ENCODE measurements at regions not wholly inside any gene's neighbourhood (a gene's known extent, or its start where the extent isn't known, plus 50 kb on each side); places are given as distances from the start of the nearest gene placed in this dataset.

GRCh38 chr9:582775-583174 lies 258.7 kb upstream of the DMRT1 start:
- Histone ChIP-seq H2AFZ (ENCODE audit: low read depth) (no peak overlapping the region), H3K4me2 (no peak overlapping the region), H3K9ac (no peak overlapping the region), H4K20me1 (ENCODE audit: insufficient read depth) (no peaks in the 10 kb centered on the region), H3K36me3 (replicated peaks in 1 of 2; ENCODE audit: control insufficient read depth in 1 of 2, insufficient read depth in 2 of 2, low read length in 1 of 2) (no peaks in the 10 kb centered on the region), H3K9me3 (no peaks in the 10 kb centered on the region), H3K4me1 (ENCODE audit: control insufficient read depth in 1 of 2, insufficient read depth in 2 of 2, low read depth in 1 of 2, low read length in 1 of 2) (no peaks in the 10 kb centered on the region), H3K79me2 (ENCODE audit: insufficient read depth) (no peaks in the 10 kb centered on the region), H3K27me3 (ENCODE audit: insufficient read depth) (peaks cover 9% of the 10 kb centered on the region; the same call in 1 of the 2 replicates), H3F3A (replicated peaks; ENCODE audit: insufficient read depth) (no peaks in the 10 kb centered on the region), H3K27ac (ENCODE audit: low read depth in 2 of 2, low read length in 1 of 2) (no peak overlapping the region), H3K4me3 (ENCODE audit: low read depth in 2 of 2, low read length in 1 of 2) (no peak overlapping the region), H3K9me2 (no peaks in the 10 kb centered on the region)
- TF ChIP-seq MXI1 (IDR thresholded peaks at IDR 0.05; ENCODE audit: low read depth, low read length), result no peak
- no peak for TF ChIP-seq NFIC (IDR thresholded peaks at IDR 0.05; ENCODE audit: borderline replicate concordance)
- no peak for TF ChIP-seq RCOR1 (IDR thresholded peaks at IDR 0.05; ENCODE audit: low read length)
- TF ChIP-seq GATA2 (CRISPR knock-in tag; IDR thresholded peaks at IDR 0.05), result no peak
- TF ChIP-seq TAF1 (IDR thresholded peaks at IDR 0.05; ENCODE audit: borderline replicate concordance, low read depth, low read length), result no peak
- TF ChIP-seq JUND (IDR thresholded peaks at IDR 0.05), result no peak
- TF ChIP-seq EZH2phosphoT487 (IDR thresholded peaks at IDR 0.05; ENCODE audit: borderline replicate concordance, low read depth), result no peak
- no peak for DNase-seq
- CTCF ChIA-PET, result no interaction called here
- 30% methylated on average over 3 of the region's 3 CpGs for WGBS (ENCODE audit: low lambda C conversion rate)
- POLR2A ChIA-PET, result no interaction called here

DNA sequence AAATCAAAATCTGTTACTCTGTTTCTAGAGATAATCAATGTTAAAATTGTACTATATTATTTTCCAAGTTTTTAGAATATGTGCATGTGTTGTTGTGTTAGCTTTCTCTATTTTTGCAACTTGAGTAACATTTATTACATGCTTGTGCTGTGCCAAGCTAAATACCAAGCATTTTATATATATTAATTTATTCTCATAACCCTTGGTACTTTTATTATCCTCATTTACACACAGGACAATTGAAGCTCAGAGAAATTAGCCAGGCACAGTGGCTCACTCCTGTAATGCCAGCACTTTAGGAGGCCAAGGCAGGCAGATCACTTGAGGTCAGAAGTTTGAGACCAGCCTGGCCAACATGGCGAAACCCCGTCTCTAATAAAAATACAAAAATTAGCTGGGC lies 254.0 kb upstream of the DMRT1 start:
- POLR2A ChIA-PET, result no interaction called here
- Histone ChIP-seq H3K9me2 (no peaks in the 10 kb centered on the region), H3K4me2 (no peak overlapping the region), H3F3A (replicated peaks; ENCODE audit: insufficient read depth) (no peaks in the 10 kb centered on the region), H3K9me3 (no peaks in the 10 kb centered on the region), H3K4me1 (ENCODE audit: control insufficient read depth in 1 of 2, insufficient read depth in 2 of 2, low read depth in 1 of 2, low read length in 1 of 2) (no peaks in the 10 kb centered on the region), H3K9ac (no peak overlapping the region), H3K27me3 (ENCODE audit: insufficient read depth) (peaks cover 9% of the 10 kb centered on the region; the same call in 1 of the 2 replicates), H3K36me3 (replicated peaks in 1 of 2; ENCODE audit: control insufficient read depth in 1 of 2, insufficient read depth in 2 of 2, low read length in 1 of 2) (no peaks in the 10 kb centered on the region), H4K20me1 (ENCODE audit: insufficient read depth) (no peaks in the 10 kb centered on the region), H3K79me2 (ENCODE audit: insufficient read depth) (no peaks in the 10 kb centered on the region), H3K4me3 (ENCODE audit: low read depth in 2 of 2, low read length in 1 of 2) (no peak overlapping the region), H3K27ac (ENCODE audit: low read depth in 2 of 2, low read length in 1 of 2) (no peak overlapping the region), H2AFZ (ENCODE audit: low read depth) (no peak overlapping the region)
- TF ChIP-seq TCF12 (IDR thresholded peaks at IDR 0.05) (no peak), GABPA (IDR thresholded peaks at IDR 0.05; ENCODE audit: low read depth) (no peak), RXRA (IDR thresholded peaks at IDR 0.05; ENCODE audit: borderline replicate concordance, low read depth) (no peak), MAX (IDR thresholded peaks at IDR 0.05; ENCODE audit: low read depth) (no peak), TAF1 (IDR thresholded peaks at IDR 0.05; ENCODE audit: borderline replicate concordance, low read depth, low read length) (no peak), SMC3 (IDR thresholded peaks at IDR 0.05; ENCODE audit: low read depth, low read length) (no peak), YY1 (IDR thresholded peaks at IDR 0.05; ENCODE audit: low read depth) (no peak), CTCF (IDR thresholded peaks at IDR 0.05) (no peak), NFIC (IDR thresholded peaks at IDR 0.05; ENCODE audit: borderline replicate concordance) (no peak), ELF1 (IDR thresholded peaks at IDR 0.05) (no peak), GATA2 (CRISPR knock-in tag; IDR thresholded peaks at IDR 0.05) (no peak), JUND (IDR thresholded peaks at IDR 0.05) (no peak), TEAD4 (IDR thresholded peaks at IDR 0.05; ENCODE audit: borderline replicate concordance, insufficient read depth) (no peak), FOXJ3 (CRISPR knock-in tag; IDR thresholded peaks at IDR 0.05) (no peak), RCOR1 (IDR thresholded peaks at IDR 0.05; ENCODE audit: low read length) (no peak), FOSL2 (IDR thresholded peaks at IDR 0.05; ENCODE audit: borderline replicate concordance, low read depth) (no peak), POLR2AphosphoS5 (IDR thresholded peaks at IDR 0.05; ENCODE audit: low read depth, low read length) (no peak), REST (IDR thresholded peaks at IDR 0.05; ENCODE audit: low read depth, low read length) (no peak)
- TF ChIP-seq, protein P1, sequence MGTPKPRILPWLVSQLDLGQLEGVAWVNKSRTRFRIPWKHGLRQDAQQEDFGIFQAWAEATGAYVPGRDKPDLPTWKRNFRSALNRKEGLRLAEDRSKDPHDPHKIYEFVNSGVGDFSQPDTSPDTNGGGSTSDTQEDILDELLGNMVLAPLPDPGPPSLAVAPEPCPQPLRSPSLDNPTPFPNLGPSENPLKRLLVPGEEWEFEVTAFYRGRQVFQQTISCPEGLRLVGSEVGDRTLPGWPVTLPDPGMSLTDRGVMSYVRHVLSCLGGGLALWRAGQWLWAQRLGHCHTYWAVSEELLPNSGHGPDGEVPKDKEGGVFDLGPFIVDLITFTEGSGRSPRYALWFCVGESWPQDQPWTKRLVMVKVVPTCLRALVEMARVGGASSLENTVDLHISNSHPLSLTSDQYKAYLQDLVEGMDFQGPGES (IDR thresholded peaks at IDR 0.05; ENCODE audit: low read depth, low read length), result no peak
- CTCF ChIA-PET, result no interaction called here
- no peak for DNase-seq
- 15% methylated on average over 2 of the region's 2 CpGs for WGBS (ENCODE audit: low lambda C conversion rate)

All from SK-N-SH (cell line).